SH-SY5Y (cell line): ENCODE measurements at regions not wholly inside any gene's neighbourhood (a gene's known extent, or its start where the extent isn't known, plus 50 kb on each side); places are given as distances from the start of the nearest gene placed in this dataset.

Experiments
- GATA2 ChIP-seq: IDR thresholded peaks from 2 replicates; pipeline ENCODE4 v1.6.1; 2011; ENCODE audit warnings: mild to moderate bottlenecking, low read depth, low read length
- GATA3 ChIP-seq: IDR thresholded peaks from 2 replicates; pipeline ENCODE4 v1.6.1; 2011; ENCODE audit warnings: low read depth, mild to moderate bottlenecking, low read length, moderate library complexity

- TF ChIP-seq GATA3 (no peak), GATA2 (no peak)
Observed at GRCh38 chr5:107778647-107779046, 107.9 kb upstream of the EFNA5 start.
